HepG2 (cell line): ENCODE measurements at regions not wholly inside any gene's neighbourhood (a gene's known extent, or its start where the extent isn't known, plus 50 kb on each side); places are given as distances from the start of the nearest gene placed in this dataset.

Source experiments
- ATAC-seq: fragments of 200-7000 bp; cut with Tn5 transposase; 3 replicates; pipeline ENCODE4 v1.9.1; 2020; ENCODE audit warnings: mild to moderate bottlenecking, moderate library complexity
- BruUV-seq: library from RNA; stranded (reverse); fragments of 400-500 nt; replicated peaks from 2 replicates; lab custom pipeline; 2021; lab: Mats Ljungman, UMichigan
- CTCF ChIA-PET: fragments of 300-600 bp; formaldehyde crosslinking; extraction: SDS; loops from one replicate; lab custom pipeline; 2021; ENCODE audit warnings: low total read pairs, inconsistent platforms, low intra/inter-chr PET ratio; lab: Yijun Ruan, JAX
- POLR2A ChIA-PET: fragments of 350-600 bp; sonication (Branson Sonifier 250); formaldehyde crosslinking; loops from one replicate; lab custom pipeline; 2020; ENCODE audit warnings: antibody characterized with exemption, inconsistent platforms; lab: Yijun Ruan, JAX
- DNase-seq: peaks from one replicate; pipeline ENCODE4 v3.0.0-alpha.2; 2015; ENCODE audit warnings: low spot score
- FAIRE-seq: peaks from 3 replicates; lab custom pipeline; 2011; peaks lifted over from hg19 to GRCh38; lab: Jason Lieb, UNC
- H2AFZ ChIP-seq: one replicate; pipeline ENCODE4 v1.6.1; 2011; ENCODE audit warnings: low read length, inconsistent platforms
- H3K27ac ChIP-seq: fragments of 300-600 bp; 3 replicates; pipeline ENCODE4 v1.8.0; 2011; ENCODE audit warnings: mixed run types, mild to moderate bottlenecking, mixed read lengths, low read length, inconsistent platforms; ENCODE audit not compliant: insufficient read depth; ENCODE audit errors: extremely low read length
- H3K27me3 ChIP-seq, 2 experiments: fragments of 200-600 bp in 1 of 2; 2 replicates in 1 of 2; 3 replicates in 1 of 2; pipeline versions ENCODE4 v1.6.0 to v1.8.0; 2011; ENCODE audit warnings: low read length in 2 of 2, mild to moderate bottlenecking in 2 of 2, moderate library complexity in 2 of 2, inconsistent platforms in 1 of 2; ENCODE audit not compliant: insufficient read depth in 2 of 2, control insufficient read depth in 1 of 2
- H3K36me3 ChIP-seq, 2 experiments: fragments of 200-600 bp in 1 of 2; replicated peaks in 1 of 2; 2 replicates in 1 of 2; 3 replicates in 1 of 2; pipeline versions ENCODE4 v1.5.1 to v1.8.0; 2011; ENCODE audit warnings: low read length in 2 of 2, inconsistent platforms in 1 of 2; ENCODE audit not compliant: insufficient read depth in 2 of 2, control insufficient read depth in 1 of 2
- H3K4me1 ChIP-seq: 2 replicates; pipeline ENCODE4 v1.5.1; 2012; ENCODE audit warnings: low read length, inconsistent platforms; ENCODE audit not compliant: insufficient read depth
- H3K4me2 ChIP-seq: 2 replicates; pipeline ENCODE4 v1.6.0; 2011; ENCODE audit warnings: low read depth, low read length, inconsistent platforms
- H3K4me3 ChIP-seq, 3 experiments: fragments of 200-600 bp in 1 of 3; sonication (generic), shearing (Covaris generic) in 1 of 3; replicated peaks in 1 of 3; 2 replicates each; pipeline ENCODE4 v1.5.1; 2011 to 2016; ENCODE audit warnings: low read length in 3 of 3, inconsistent platforms in 2 of 3, low read depth in 2 of 3, mild to moderate bottlenecking in 2 of 3, control low read depth in 1 of 3, mixed read lengths in 1 of 3; ENCODE audit not compliant: insufficient read depth in 1 of 3
- H3K79me2 ChIP-seq: one replicate; pipeline ENCODE4 v1.6.1; 2011; ENCODE audit warnings: low read length, inconsistent platforms; ENCODE audit not compliant: insufficient read depth
- H3K9ac ChIP-seq: 2 replicates; pipeline ENCODE4 v1.6.0; 2011; ENCODE audit warnings: mild to moderate bottlenecking, low read depth, low read length, inconsistent platforms; ENCODE audit not compliant: insufficient read depth
- H3K9me3 ChIP-seq: 2 replicates; pipeline ENCODE4 v1.5.1; 2012; ENCODE audit warnings: mild to moderate bottlenecking, low read length
- H4K20me1 ChIP-seq: 2 replicates; pipeline ENCODE4 v1.6.0; 2011; ENCODE audit warnings: inconsistent platforms, mild to moderate bottlenecking, low read length, moderate library complexity; ENCODE audit not compliant: insufficient read depth
- KDM4B ChIP-seq: sonication (generic); formaldehyde crosslinking; IDR thresholded peaks from 2 replicates; pipeline ENCODE4 v1.4.0; 2020; ENCODE audit warnings: missing genetic modification reagents
- KLF16 ChIP-seq, 2 experiments: sonication (generic) in 1 of 2; formaldehyde crosslinking in 1 of 2; IDR thresholded peaks; 2 replicates each; pipeline versions ENCODE4 v1.6.1 to v1.8.0; 2016 to 2023; ENCODE audit warnings: missing genetic modification reagents in 2 of 2, missing compliant biosample characterization in 1 of 2
- NONO ChIP-seq, 2 experiments: fragments of 450-650 bp in 1 of 2; sonication (generic) in 1 of 2; formaldehyde crosslinking in 1 of 2; IDR thresholded peaks in 1 of 2; conservative IDR thresholded peaks in 1 of 2; 2 replicates each; pipeline versions ENCODE4 v1.6.1 to v1.8.0; 2017 to 2022; ENCODE audit warnings: mild to moderate bottlenecking in 1 of 2, missing genetic modification reagents in 1 of 2, moderate library complexity in 1 of 2
- PITX1 ChIP-seq: sonication (generic); formaldehyde crosslinking; IDR thresholded peaks from 2 replicates; pipeline ENCODE4 v1.5.1; 2020; ENCODE audit warnings: mild to moderate bottlenecking, missing genetic modification reagents
- SOX5 ChIP-seq: IDR thresholded peaks from 2 replicates; pipeline ENCODE4 v1.6.1; 2016; ENCODE audit warnings: borderline replicate concordance
- SOX6 ChIP-seq, 2 experiments: fragments of 450-650 bp in 1 of 2; sonication (generic) in 1 of 2; formaldehyde crosslinking in 1 of 2; IDR thresholded peaks; 2 replicates each; pipeline versions ENCODE4 v1.4.0 to v1.6.1; 2017 to 2020; ENCODE audit warnings: antibody characterized with exemption in 1 of 2, mild to moderate bottlenecking in 1 of 2, missing genetic modification reagents in 1 of 2
- TBL1XR1 ChIP-seq: fragments of 150-350 bp; IDR thresholded peaks from 2 replicates; pipeline ENCODE4 v1.6.1; 2014; ENCODE audit warnings: borderline replicate concordance, low read length; ENCODE audit not compliant: partially characterized antibody
- TEAD3 ChIP-seq: optimal IDR thresholded peaks from 2 replicates; pipeline ENCODE3; 2016; ENCODE audit warnings: borderline replicate concordance
- ZBTB8A ChIP-seq: sonication (generic); formaldehyde crosslinking; IDR thresholded peaks from 2 replicates; pipeline ENCODE4 v1.4.0; 2020; ENCODE audit warnings: mild to moderate bottlenecking, low read depth, missing genetic modification reagents, borderline replicate concordance
- ZNF337 ChIP-seq: sonication (generic); formaldehyde crosslinking; IDR thresholded peaks from 2 replicates; pipeline ENCODE4 v1.5.1; 2020; ENCODE audit warnings: missing genetic modification reagents, low read depth, mild to moderate bottlenecking, borderline replicate concordance
- WGBS: methylation state at CpG from one replicate; pipeline ENCODE4 v1.1.6; 2017; ENCODE audit warnings: low lambda C conversion rate; 5-methylcytosine and 5-hydroxymethylcytosine counted together
- in situ Hi-C: cut with HindIII; loops from 2 replicates; pipeline ENCODE4 v1.10.0; 2017; ENCODE audit warnings: low pct_unique_long_range_greater_than_20kb; ENCODE audit not compliant: extremely low pct_ligation_motif_present
- intact Hi-C: fragments of 100-400 bp; cut with micrococcal nuclease; formaldehyde crosslinking; loops from one replicate; pipeline ENCODE4 v1.10.0; 2022; ENCODE audit not compliant: unreplicated experiment
- TF ChIP-seq, protein P1 (sequence below): IDR thresholded peaks from 2 replicates; pipeline ENCODE4 v1.6.1; 2016; ENCODE audit warnings: low read depth
- TF ChIP-seq, protein P2 (sequence below): conservative IDR thresholded peaks from 2 replicates; pipeline ENCODE4 v1.6.1; 2018; ENCODE audit warnings: missing genetic modification reagents
- TF ChIP-seq, protein P3 (sequence below): IDR thresholded peaks from 2 replicates; pipeline ENCODE4 v1.6.1; 2012; ENCODE audit warnings: low read depth, low read length, improper control_type of control experiment
- TF ChIP-seq, protein P4 (sequence below), 2 experiments: sonication (generic) in 1 of 2; formaldehyde crosslinking in 1 of 2; IDR thresholded peaks; 2 replicates each; pipeline versions ENCODE4 v1.5.1 to v1.6.1; 2011 to 2020; ENCODE audit warnings: borderline replicate concordance in 1 of 2, low read depth in 1 of 2, low read length in 1 of 2, mild to moderate bottlenecking in 1 of 2, missing genetic modification reagents in 1 of 2, moderate library complexity in 1 of 2

DNA sequence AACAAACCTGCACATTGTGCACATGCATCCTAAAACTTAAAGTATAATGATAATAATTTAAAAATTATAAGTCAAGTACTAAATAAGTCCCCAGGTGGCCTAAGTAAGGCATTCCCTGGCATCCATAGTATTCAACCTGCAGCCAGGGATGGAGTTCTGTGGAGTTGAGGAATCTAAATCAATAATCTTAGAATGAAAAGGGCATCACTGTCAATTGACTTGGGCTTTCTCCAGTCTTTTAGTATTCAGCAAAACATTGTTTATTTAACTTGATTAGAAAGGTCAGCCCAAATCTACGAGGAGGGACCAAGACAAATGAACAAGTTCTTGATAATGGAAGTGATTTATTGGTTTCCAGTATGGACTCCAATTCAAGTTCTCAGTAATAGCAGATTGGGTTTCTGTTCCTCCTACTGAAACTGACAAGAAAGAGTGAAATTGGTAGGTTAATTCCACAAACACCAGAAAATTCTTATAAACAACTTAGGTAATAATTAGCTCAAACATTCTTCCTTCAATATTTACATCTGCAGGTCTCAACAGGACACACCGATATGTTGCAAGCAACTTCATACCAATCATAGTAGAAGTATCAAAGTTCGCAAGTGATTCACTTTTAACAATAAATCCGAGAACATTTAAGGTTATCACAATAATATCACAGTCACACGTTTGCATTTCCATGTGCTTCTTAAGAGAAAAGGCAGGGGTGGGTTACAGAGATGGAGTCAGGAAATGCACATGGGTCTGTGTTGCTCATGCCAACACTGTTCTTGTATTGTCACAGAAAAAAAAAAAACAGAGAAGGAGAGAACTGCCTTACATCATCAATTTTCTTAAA is 51.7 kb upstream of the EHBP1 start:
- Histone ChIP-seq H3K9me3 (no peaks in the 10 kb centered on the region), H3K4me2 (peak overlapping the region; percentile 59), H2AFZ (no peak overlapping the region), H3K9ac (peak overlapping the region; percentile 27), H3K27me3 (no peaks in the 10 kb centered on the region), H3K79me2 (no peaks in the 10 kb centered on the region), H3K36me3 (no peaks in the 10 kb centered on the region), H3K4me3 (peak overlapping the region in 2 of 3 experiments; percentile 5 to 31; a peak in 2 of 6 replicates), H4K20me1 (no peaks in the 10 kb centered on the region), H3K4me1 (peaks cover 30% of the 10 kb centered on the region), H3K27ac (peak overlapping the region; percentile 66)
- no TSS peak for BruUV-seq
- CTCF ChIA-PET = no interaction called here
- in situ Hi-C loops = no loop called here
- ATAC-seq (peak; percentile 96), FAIRE-seq (peak; percentile 49), DNase-seq (peak; percentile 93)
- 3% methylated on average over 5 of the region's 5 CpGs for WGBS
- intact Hi-C loops = no loop called here
- POLR2A ChIA-PET = interaction anchor here (0.8 to 2.9 kb wide), 8 partner anchors 9 to 196 kb away, joined by 3 to 28 read pairs (median 6); partner anchors contain the start of gene EHBP1
- TF ChIP-seq, protein P1, sequence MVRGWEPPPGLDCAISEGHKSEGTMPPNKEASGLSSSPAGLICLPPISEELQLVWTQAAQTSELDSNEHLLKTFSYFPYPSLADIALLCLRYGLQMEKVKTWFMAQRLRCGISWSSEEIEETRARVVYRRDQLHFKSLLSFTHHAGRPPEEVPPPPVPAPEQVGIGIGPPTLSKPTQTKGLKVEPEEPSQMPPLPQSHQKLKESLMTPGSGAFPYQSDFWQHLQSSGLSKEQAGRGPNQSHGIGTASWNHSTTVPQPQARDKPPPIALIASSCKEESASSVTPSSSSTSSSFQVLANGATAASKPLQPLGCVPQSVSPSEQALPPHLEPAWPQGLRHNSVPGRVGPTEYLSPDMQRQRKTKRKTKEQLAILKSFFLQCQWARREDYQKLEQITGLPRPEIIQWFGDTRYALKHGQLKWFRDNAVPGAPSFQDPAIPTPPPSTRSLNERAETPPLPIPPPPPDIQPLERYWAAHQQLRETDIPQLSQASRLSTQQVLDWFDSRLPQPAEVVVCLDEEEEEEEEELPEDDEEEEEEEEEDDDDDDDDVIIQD (CRISPR knock-in tag) = peak; percentile 88
- TF ChIP-seq NONO (IDR thresholded peaks at IDR 0.05) (no peak), NONO (CRISPR knock-in tag; conservative IDR thresholded peaks at IDR 0.05) (peak; percentile 48; the same call in 1 of the 2 replicates), TEAD3 (peak; percentile 96), KDM4B (CRISPR knock-in tag) (0 out of 2 replicates have a peak, but pooled peaks have one; percentile 64), TBL1XR1 (peak; percentile 53), KLF16 (CRISPR knock-in tag; IDR thresholded peaks at IDR 0.05) (peak in 1 of 2 experiments; percentile 78; a peak in 2 of 4 replicates), PITX1 (CRISPR knock-in tag) (peak; percentile 47; the same call in 1 of the 2 replicates), ZNF337 (CRISPR knock-in tag) (no peak), ZBTB8A (CRISPR knock-in tag) (no peak), SOX5 (CRISPR knock-in tag) (peak; percentile 93), SOX6 (IDR thresholded peaks at IDR 0.05) (no peak), SOX6 (CRISPR knock-in tag; IDR thresholded peaks at IDR 0.05) (peak; percentile 95)
- TF ChIP-seq, protein P2, sequence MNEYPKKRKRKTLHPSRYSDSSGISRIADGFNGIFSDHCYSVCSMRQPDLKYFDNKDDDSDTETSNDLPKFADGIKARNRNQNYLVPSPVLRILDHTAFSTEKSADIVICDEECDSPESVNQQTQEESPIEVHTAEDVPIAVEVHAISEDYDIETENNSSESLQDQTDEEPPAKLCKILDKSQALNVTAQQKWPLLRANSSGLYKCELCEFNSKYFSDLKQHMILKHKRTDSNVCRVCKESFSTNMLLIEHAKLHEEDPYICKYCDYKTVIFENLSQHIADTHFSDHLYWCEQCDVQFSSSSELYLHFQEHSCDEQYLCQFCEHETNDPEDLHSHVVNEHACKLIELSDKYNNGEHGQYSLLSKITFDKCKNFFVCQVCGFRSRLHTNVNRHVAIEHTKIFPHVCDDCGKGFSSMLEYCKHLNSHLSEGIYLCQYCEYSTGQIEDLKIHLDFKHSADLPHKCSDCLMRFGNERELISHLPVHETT (CRISPR knock-in tag) = 0 out of 2 replicates have a peak, but pooled peaks have one; percentile 54
- TF ChIP-seq, protein P3, sequence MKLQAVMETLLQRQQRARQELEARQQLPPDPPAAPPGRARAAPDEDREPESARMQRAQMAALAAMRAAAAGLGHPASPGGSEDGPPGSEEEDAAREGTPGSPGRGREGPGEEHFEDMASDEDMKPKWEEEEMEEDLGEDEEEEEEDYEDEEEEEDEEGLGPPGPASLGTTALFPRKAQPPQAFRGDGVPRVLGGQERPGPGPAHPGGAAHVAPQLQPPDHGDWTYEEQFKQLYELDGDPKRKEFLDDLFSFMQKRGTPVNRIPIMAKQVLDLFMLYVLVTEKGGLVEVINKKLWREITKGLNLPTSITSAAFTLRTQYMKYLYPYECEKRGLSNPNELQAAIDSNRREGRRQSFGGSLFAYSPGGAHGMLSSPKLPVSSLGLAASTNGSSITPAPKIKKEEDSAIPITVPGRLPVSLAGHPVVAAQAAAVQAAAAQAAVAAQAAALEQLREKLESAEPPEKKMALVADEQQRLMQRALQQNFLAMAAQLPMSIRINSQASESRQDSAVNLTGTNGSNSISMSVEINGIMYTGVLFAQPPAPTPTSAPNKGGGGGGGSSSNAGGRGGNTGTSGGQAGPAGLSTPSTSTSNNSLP = peak; percentile 99
- TF ChIP-seq, protein P4, sequence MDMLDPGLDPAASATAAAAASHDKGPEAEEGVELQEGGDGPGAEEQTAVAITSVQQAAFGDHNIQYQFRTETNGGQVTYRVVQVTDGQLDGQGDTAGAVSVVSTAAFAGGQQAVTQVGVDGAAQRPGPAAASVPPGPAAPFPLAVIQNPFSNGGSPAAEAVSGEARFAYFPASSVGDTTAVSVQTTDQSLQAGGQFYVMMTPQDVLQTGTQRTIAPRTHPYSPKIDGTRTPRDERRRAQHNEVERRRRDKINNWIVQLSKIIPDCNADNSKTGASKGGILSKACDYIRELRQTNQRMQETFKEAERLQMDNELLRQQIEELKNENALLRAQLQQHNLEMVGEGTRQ (IDR thresholded peaks at IDR 0.05; ENCODE audit: low read depth, low read length) = no peak
- TF ChIP-seq, protein P4 (CRISPR knock-in tag; IDR thresholded peaks at IDR 0.05; ENCODE audit: borderline replicate concordance) = no peak
